Sigmoid colon (tissue), 3 donors: ENCODE measurements at regions not wholly inside any gene's neighbourhood (a gene's known extent, or its start where the extent isn't known, plus 50 kb on each side); places are given as distances from the start of the nearest gene placed in this dataset.

Experiments
- CTCF ChIP-seq, 4 experiments: fragments of 450-650 bp in 3 of 4; fragments of 200-600 bp in 1 of 4; IDR thresholded peaks; one replicate each; pipeline ENCODE4 v1.5.1; 2016 to 2019; ENCODE audit warnings: antibody characterized with exemption in 4 of 4, mild to moderate bottlenecking in 3 of 4, moderate library complexity in 2 of 4
- POLR2A ChIP-seq, 2 donors: fragments of 450-650 bp; IDR thresholded peaks; one replicate each; pipeline ENCODE4 v1.6.1; 2016; ENCODE audit warnings: antibody characterized with exemption in 2 of 2, mild to moderate bottlenecking in 2 of 2, moderate library complexity in 2 of 2

DNA sequence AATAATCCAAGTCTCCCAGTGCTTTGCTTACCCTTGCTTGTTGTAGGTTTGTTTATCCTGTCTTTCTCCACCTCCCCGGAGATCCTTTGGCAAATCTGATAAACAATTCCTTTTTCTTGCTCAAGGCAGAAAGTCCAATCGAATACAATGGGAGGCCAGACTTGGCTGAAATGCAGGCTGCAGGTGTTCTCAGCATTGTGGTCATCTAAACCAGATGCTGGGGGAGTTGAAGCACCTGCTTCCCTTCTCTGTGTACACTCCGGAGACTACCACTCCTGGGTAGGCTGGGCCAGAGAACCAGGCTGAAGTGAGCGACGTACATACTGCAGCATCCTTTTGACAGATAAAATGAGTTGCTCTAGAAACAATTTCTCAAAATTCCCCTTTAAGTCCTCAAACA, 82.6 kb upstream of the PREP start:
- TF ChIP-seq POLR2A (IDR thresholded peaks at IDR 0.05) (no peak), CTCF (IDR thresholded peaks at IDR 0.05) (no peak)
